Jurkat, Clone E6-1 (cell line): ENCODE measurements at regions not wholly inside any gene's neighbourhood (a gene's known extent, or its start where the extent isn't known, plus 50 kb on each side); places are given as distances from the start of the nearest gene placed in this dataset.
A peak's percentile ranks its signal among the peaks of the same experiment; 100 is the strongest.
"Not testable (repeated sequence)": the region's sequence is repeated elsewhere in the genome, so short reads cannot be mapped to it uniquely, and the experiment has no call there.

Source experiments
- DNase-seq: peaks from one replicate; pipeline ENCODE4 v3.0.0-alpha.2; 2011; ENCODE audit warnings: low read depth, low spot score
- H3K4me3 ChIP-seq: 2 replicates; pipeline ENCODE4 v1.5.1; 2011; ENCODE audit warnings: mild to moderate bottlenecking, low read length, control low read depth, moderate library complexity

GRCh38 chr3:184502841-184503240 lies 58.7 kb upstream of the EPHB3 start:
- not testable (repeated sequence) for H3K4me3 ChIP-seq, DNase-seq

- peak; percentile 10 for DNase-seq
- H3K4me3 ChIP-seq, result no peak overlapping the region
Observed at GRCh38 chr3:184503647-184504046, 57.9 kb upstream of the EPHB3 start.

GRCh38 chr3:184505076-184505878 lies 56.3 kb upstream of the EPHB3 start:
- no peak overlapping the region for H3K4me3 ChIP-seq
- no peak for DNase-seq

- no peak for DNase-seq
- H3K4me3 ChIP-seq, result no peak overlapping the region
Observed at GRCh38 chr3:184506561-184506991, 55.0 kb upstream of the EPHB3 start.

- DNase-seq, result no peak
- H3K4me3 ChIP-seq, result no peak overlapping the region
Observed at GRCh38 chr3:184508938-184509337, 52.6 kb upstream of the EPHB3 start.

- DNase-seq, result no peak
- H3K4me3 ChIP-seq, result no peak overlapping the region
Observed at GRCh38 chr3:184511741-184512140, 49.8 kb upstream of the EPHB3 start.
